Hepatocyte (in vitro differentiated cells): ENCODE measurements at regions not wholly inside any gene's neighbourhood (a gene's known extent, or its start where the extent isn't known, plus 50 kb on each side); places are given as distances from the start of the nearest gene placed in this dataset.

Experiments used
- CTCF ChIP-seq: fragments of 200-600 bp; sonication (generic); IDR thresholded peaks from 2 replicates; pipeline ENCODE4 v1.5.1; 2016; ENCODE audit warnings: antibody characterized with exemption, mild to moderate bottlenecking; ENCODE audit not compliant: poor library complexity
- EZH2phosphoT487 ChIP-seq: fragments of 200-600 bp; sonication (generic); IDR thresholded peaks from one replicate; pipeline ENCODE4 v1.6.1; 2018; ENCODE audit warnings: antibody characterized with exemption, mild to moderate bottlenecking, low read depth, moderate library complexity; ENCODE audit not compliant: unreplicated experiment, severe bottlenecking

- TF ChIP-seq CTCF (no peak), EZH2phosphoT487 (no peak)
Observed at GRCh38 chr3:171535133-171535532, 74.9 kb upstream of the TNIK start.
